ENCODE measurements at regions not wholly inside any gene's neighbourhood (a gene's known extent, or its start where the extent isn't known, plus 50 kb on each side); places are given as distances from the start of the nearest gene placed in this dataset.

DNA sequence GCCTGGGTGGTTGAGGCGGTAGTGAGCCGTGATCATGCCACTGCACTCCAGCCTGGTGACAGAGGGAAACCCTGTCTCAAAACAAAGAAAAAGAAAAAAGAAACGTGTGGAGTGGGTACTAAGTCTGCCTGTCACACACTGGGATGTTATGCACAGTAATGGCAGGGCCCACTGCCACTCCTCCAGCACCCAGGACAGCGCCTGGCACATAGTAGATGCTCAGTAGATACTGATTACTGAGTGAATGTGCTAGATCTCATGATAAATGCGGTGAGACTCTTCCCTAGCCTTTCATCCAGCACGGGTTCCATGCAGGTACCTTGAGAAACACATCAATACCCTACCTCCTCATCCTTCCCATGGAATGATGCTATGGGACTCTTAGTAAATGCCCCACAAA is 87.4 kb upstream of the HSPA9 start:
- no peak for TF ChIP-seq POLR2AphosphoS5 (IDR thresholded peaks at IDR 0.05)
- TF ChIP-seq POLR2A (IDR thresholded peaks at IDR 0.05), result no peak
- TF ChIP-seq, protein P1, sequence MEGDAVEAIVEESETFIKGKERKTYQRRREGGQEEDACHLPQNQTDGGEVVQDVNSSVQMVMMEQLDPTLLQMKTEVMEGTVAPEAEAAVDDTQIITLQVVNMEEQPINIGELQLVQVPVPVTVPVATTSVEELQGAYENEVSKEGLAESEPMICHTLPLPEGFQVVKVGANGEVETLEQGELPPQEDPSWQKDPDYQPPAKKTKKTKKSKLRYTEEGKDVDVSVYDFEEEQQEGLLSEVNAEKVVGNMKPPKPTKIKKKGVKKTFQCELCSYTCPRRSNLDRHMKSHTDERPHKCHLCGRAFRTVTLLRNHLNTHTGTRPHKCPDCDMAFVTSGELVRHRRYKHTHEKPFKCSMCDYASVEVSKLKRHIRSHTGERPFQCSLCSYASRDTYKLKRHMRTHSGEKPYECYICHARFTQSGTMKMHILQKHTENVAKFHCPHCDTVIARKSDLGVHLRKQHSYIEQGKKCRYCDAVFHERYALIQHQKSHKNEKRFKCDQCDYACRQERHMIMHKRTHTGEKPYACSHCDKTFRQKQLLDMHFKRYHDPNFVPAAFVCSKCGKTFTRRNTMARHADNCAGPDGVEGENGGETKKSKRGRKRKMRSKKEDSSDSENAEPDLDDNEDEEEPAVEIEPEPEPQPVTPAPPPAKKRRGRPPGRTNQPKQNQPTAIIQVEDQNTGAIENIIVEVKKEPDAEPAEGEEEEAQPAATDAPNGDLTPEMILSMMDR (IDR thresholded peaks at IDR 0.05), result no peak

Data from stomach (tissue), 4 donors.